PC-3 (cell line): ENCODE measurements at regions not wholly inside any gene's neighbourhood (a gene's known extent, or its start where the extent isn't known, plus 50 kb on each side); places are given as distances from the start of the nearest gene placed in this dataset.

Source experiments
- EZH2 ChIP-seq: fragments of 300-600 bp; sonication (generic); IDR thresholded peaks from one replicate; pipeline ENCODE4 v1.6.1; 2017; ENCODE audit warnings: antibody characterized with exemption, mild to moderate bottlenecking, low read length; ENCODE audit not compliant: unreplicated experiment
- EZH2phosphoT487 ChIP-seq: fragments of 300-600 bp; sonication (generic); IDR thresholded peaks from 2 replicates; pipeline ENCODE4 v1.6.1; 2018; ENCODE audit warnings: mild to moderate bottlenecking, antibody characterized with exemption, low read length, borderline replicate concordance
- TF ChIP-seq, protein P1 (sequence below): fragments of 300-600 bp; sonication (generic); conservative IDR thresholded peaks from 2 replicates; pipeline ENCODE4 v1.5.1; 2017; ENCODE audit warnings: antibody characterized with exemption, low read depth, mild to moderate bottlenecking, low read length

GRCh38 chr5:155402927-155403640 lies 389.5 kb downstream of the KIF4B start:
- TF ChIP-seq EZH2 (no peak), EZH2phosphoT487 (no peak)
- TF ChIP-seq, protein P1, sequence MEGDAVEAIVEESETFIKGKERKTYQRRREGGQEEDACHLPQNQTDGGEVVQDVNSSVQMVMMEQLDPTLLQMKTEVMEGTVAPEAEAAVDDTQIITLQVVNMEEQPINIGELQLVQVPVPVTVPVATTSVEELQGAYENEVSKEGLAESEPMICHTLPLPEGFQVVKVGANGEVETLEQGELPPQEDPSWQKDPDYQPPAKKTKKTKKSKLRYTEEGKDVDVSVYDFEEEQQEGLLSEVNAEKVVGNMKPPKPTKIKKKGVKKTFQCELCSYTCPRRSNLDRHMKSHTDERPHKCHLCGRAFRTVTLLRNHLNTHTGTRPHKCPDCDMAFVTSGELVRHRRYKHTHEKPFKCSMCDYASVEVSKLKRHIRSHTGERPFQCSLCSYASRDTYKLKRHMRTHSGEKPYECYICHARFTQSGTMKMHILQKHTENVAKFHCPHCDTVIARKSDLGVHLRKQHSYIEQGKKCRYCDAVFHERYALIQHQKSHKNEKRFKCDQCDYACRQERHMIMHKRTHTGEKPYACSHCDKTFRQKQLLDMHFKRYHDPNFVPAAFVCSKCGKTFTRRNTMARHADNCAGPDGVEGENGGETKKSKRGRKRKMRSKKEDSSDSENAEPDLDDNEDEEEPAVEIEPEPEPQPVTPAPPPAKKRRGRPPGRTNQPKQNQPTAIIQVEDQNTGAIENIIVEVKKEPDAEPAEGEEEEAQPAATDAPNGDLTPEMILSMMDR, result no peak
